Fibroblast of skin of scalp (primary cell): ENCODE measurements at regions not wholly inside any gene's neighbourhood (a gene's known extent, or its start where the extent isn't known, plus 50 kb on each side); places are given as distances from the start of the nearest gene placed in this dataset.
A peak's percentile ranks its signal among the peaks of the same experiment; 100 is the strongest.

Experiments
- DNase-seq: peaks from one replicate; pipeline ENCODE4 v3.0.0-alpha.2; 2013

GRCh38 chr2:129781749-129782632, 197.5 kb upstream of the RAB6C start:
- no peak for DNase-seq

GRCh38 chr2:129782633-129782990, 196.9 kb upstream of the RAB6C start:
- DNase-seq: no peak

GRCh38 chr2:129784486-129784885, 195.0 kb upstream of the RAB6C start:
- DNase-seq: no peak

- no peak for DNase-seq
Measured at GRCh38 chr2:129791712-129792111, 187.8 kb upstream of the RAB6C start.

GRCh38 chr2:129793431-129793902, 186.0 kb upstream of the RAB6C start:
- DNase-seq: no peak

GRCh38 chr2:129794116-129794515, 185.3 kb upstream of the RAB6C start:
- no peak for DNase-seq

GRCh38 chr2:129794540-129794939, 184.9 kb upstream of the RAB6C start:
- no peak for DNase-seq

GRCh38 chr2:129796225-129796624, 183.2 kb upstream of the RAB6C start:
- DNase-seq: no peak

- DNase-seq: no peak
Measured at GRCh38 chr2:129796801-129797488, 182.5 kb upstream of the RAB6C start.

GRCh38 chr2:129797489-129798300, 181.8 kb upstream of the RAB6C start:
- no peak for DNase-seq

GRCh38 chr2:129798301-129798581, 181.2 kb upstream of the RAB6C start:
- DNase-seq: no peak

GRCh38 chr2:129798626-129799025, 180.8 kb upstream of the RAB6C start:
- DNase-seq: no peak

- DNase-seq: no peak
Measured at GRCh38 chr2:129799036-129799958, 180.2 kb upstream of the RAB6C start.

GRCh38 chr2:129800285-129800684, 179.2 kb upstream of the RAB6C start:
- no peak for DNase-seq

GRCh38 chr2:129800686-129801085, 178.8 kb upstream of the RAB6C start:
- no peak for DNase-seq

- DNase-seq: peak; percentile 87
Measured at GRCh38 chr2:129801575-129801974, 177.9 kb upstream of the RAB6C start.

- DNase-seq: no peak
Measured at GRCh38 chr2:129802290-129802689, 177.2 kb upstream of the RAB6C start.

- peak; percentile 2 for DNase-seq
Measured at GRCh38 chr2:129803032-129803431, 176.4 kb upstream of the RAB6C start.

- DNase-seq: peak; percentile 41
Measured at GRCh38 chr2:129803871-129804270, 175.6 kb upstream of the RAB6C start.

GRCh38 chr2:129805899-129806298, 173.6 kb upstream of the RAB6C start:
- DNase-seq: no peak

- DNase-seq: no peak
Measured at GRCh38 chr2:129806317-129806716, 173.1 kb upstream of the RAB6C start.

GRCh38 chr2:129806990-129807389, 172.5 kb upstream of the RAB6C start:
- no peak for DNase-seq
